LoVo (cell line): ENCODE measurements at regions not wholly inside any gene's neighbourhood (a gene's known extent, or its start where the extent isn't known, plus 50 kb on each side); places are given as distances from the start of the nearest gene placed in this dataset.

Experiments used
- DNase-seq: peaks from one replicate; pipeline ENCODE4 v3.0.0-alpha.2; 2016; ENCODE audit warnings: low spot score

DNA sequence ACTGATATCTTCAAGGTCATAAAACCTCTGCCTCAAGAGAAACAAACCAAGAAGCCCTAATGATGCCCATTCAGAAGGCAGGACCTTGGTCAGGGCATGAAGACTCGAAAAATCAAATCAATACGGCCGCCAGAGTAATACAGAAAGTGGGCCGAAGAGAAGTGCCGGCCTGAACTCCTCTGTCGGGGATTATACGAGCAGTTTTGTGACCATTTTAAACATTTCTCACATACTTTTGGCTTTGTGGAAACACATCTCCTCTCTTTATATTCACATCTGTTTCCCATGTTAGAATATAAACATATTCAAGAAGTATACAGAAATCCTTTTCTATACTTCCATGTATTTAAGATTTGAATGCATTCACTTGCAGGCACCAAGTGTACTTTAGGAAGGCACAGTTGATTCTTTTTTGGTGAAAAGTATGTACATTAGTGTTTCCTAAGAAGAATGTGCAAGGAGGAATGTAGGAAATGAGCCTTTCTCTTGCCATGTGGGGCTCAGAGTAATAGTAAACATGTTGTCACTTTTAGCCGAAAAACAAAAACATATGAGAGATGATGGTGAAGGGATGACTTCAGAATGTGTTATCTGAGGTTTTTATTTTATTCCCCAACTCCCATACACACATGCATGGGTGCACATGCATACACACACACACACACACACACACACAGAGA, 707.9 kb upstream of the ID2 start:
- no peak for DNase-seq

DNA sequence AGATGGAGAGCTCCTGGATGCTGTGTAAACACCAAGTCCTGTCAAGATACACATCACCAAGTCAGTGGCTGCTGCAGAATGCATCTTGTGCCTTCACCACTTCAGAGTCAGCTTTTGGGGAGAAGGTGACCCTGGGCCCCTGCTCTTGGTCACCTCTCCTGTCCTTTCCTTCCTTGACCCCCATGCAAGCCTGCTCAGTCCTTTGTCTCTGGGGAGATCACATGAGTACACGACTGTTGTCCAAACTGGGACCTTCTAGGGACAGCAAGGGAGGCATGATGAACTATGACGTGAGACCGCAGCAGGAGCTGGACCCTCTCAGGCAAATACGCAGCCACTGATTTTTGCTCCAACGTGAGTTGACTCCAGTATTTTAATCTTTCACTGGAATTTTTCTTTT, 706.9 kb upstream of the ID2 start:
- DNase-seq: no peak

- DNase-seq: no peak
These were observed 705.6 kb upstream of the ID2 start for GRCh38 chr2:7976206-7976605.

- no peak for DNase-seq
These were observed 703.9 kb upstream of the ID2 start for GRCh38 chr2:7977981-7978380.

GRCh38 chr2:7982054-7982453, 699.8 kb upstream of the ID2 start:
- no peak for DNase-seq

DNA sequence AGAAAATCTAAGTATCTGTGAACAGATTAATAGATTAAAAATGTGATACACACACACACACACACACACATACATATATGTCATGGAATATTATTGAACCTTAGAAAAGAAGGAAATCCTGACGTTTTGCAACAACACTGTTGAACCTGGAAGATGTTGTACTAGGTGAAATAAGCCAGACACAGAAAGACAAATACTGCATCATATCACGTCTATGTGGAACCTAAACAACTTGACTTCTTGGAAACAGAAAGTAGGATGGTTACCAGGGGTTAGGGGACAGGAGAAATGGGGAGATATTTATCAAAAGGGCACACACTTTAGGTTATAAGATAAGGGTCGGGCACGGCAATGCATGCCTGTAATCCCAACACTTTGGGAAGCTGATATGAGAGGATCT, 698.4 kb upstream of the ID2 start:
- no peak for DNase-seq

- no peak for DNase-seq
These were observed 697.9 kb upstream of the ID2 start for GRCh38 chr2:7983912-7984311.

- no peak for DNase-seq
These were observed 697.0 kb upstream of the ID2 start for GRCh38 chr2:7984693-7985353.

- no peak for DNase-seq
These were observed 695.4 kb upstream of the ID2 start for GRCh38 chr2:7986431-7986830.

DNA sequence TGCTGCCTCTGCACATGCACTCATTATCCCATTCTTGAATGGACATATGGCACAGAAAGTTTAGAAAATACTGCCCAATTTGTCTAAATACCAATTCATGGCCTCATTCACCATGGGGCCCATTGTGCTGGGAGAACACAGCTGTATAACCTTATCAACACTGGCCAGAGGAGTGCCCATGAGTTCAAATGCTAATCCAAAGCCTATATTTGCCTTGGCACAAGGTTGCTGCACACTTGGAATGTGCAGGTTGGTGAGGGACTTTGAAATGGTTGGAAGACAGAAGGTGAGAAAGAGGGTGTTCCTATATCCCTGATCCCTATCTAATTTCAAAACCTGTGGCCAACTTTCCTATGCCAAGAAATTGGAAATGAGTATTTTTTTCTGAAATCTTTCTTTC, 693.9 kb upstream of the ID2 start:
- DNase-seq: no peak

DNA sequence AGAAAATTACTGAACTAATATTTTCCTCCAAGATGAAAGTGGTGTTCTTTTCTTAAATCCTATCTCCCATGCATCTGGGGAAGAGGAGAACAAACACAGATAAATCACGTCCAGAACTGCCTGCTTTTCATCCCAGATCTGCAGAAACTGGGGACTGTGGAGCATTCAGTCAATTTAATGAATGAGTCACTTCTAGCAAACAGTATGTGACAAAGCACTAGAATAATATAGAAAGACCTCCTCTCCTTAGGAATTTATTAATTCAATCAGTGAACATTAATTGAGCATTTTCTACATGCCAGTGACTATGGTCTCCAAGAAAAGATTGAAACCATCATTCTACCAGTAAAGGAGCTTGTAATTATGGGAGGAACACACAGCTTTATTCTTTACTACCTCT, 693.4 kb upstream of the ID2 start:
- DNase-seq: no peak

GRCh38 chr2:7989823-7990222, 692.0 kb upstream of the ID2 start:
- DNase-seq: no peak

GRCh38 chr2:7992612-7993602, 688.9 kb upstream of the ID2 start:
- no peak for DNase-seq

- no peak for DNase-seq
These were observed 687.4 kb upstream of the ID2 start for GRCh38 chr2:7994397-7994951.

DNA sequence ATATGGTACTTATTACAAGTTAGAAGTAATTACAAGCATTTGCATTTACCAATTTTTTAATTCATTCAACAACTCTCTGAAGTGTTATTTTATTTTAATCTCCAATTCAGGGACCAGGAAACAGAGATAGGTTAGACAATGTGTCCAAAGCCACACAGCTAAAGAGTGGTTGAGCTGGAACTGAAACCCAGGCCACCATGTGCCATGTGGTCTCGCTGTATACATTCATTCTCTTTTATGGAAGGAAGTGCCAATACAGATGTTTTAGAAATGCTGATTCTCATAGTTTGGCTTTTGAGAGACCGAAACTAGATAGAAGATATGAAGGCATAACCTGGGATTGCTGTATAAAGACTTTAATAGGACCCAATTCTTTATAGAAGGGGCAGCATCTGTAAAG, 684.6 kb upstream of the ID2 start:
- DNase-seq: no peak

DNA sequence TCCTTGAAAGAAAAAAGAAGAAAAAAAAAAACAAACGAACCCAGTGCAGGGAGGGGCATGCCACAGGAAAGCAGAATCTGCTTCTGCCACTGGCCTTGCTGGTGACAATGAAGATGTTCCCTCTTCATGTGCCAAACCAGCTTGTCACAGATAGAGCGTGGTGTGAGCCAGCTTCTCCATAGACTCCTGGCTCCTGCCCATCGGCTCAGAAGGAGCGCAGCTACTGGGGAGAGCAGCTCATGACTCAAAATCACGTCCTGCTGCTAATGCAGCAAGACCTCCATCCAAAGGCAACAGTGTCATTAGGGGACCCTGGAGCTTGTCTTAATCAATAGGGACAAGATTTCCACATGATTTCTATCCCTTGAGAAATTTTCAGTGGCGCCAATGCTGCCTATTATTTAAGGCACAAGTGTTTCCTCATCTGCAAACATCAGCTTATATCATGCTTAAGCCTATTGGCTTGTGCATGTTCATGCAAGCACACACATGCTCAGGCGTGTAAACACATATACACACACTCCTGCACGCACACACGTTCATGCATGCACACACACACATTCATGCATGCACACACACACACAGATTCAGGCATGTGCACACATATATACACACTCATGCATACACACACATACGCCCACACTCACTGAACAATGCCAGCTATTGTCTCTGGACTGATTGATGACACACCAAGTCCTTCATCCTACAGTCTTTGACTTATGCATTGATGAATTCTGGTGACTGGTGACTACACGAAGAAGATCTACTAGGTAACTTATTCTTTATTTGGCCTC, 682.0 kb upstream of the ID2 start:
- no peak for DNase-seq

DNA sequence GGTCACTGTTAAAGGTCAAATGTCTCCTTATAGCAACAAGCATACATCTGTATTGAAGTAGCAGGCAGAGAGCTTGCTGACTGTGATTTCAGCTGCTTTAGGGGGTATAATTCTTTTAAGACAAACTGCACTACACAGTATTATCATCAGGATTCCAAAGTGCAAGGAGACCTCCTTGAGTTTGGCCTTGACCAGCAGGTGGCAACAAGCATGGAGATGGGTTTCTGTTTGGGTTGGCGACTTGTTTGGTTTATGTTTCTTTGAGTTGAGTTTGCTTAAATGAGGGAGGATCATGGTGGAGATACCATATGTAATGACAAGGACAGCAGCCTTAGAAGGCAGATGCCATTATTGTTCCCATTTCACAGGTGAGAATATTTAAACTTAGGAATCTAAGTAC, 681.0 kb upstream of the ID2 start:
- DNase-seq: no peak

GRCh38 chr2:8002765-8003393, 679.0 kb upstream of the ID2 start:
- DNase-seq: no peak

- DNase-seq: no peak
These were observed 678.3 kb upstream of the ID2 start for GRCh38 chr2:8003462-8004075.

- peak; percentile 48 for DNase-seq
These were observed 677.6 kb upstream of the ID2 start for GRCh38 chr2:8004250-8004681.

DNA sequence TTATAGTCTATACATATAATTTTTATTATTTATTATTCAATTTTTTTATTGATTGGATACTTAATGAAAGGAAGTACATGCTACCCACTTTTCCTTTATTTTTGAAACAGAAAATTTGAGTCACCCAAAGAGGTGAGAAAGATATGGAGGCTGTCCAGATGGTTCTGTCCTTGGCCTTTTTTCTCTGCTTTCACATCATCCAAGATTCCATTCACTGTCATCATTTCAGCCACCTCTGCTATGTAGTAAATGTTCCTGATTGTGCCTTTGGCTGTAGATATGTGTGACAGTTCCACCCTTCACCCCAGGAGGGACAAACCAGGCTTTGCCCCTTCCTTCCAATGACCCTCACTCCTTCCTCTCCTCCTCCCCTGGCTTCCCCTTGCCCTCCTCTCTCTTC, 675.7 kb upstream of the ID2 start:
- DNase-seq: no peak
